ENCODE measurements at regions not wholly inside any gene's neighbourhood (a gene's known extent, or its start where the extent isn't known, plus 50 kb on each side); places are given as distances from the start of the nearest gene placed in this dataset.
"Not testable (repeated sequence)": the region's sequence is repeated elsewhere in the genome, so short reads cannot be mapped to it uniquely, and the experiment has no call there.

- no peak for DNase-seq
Observed at GRCh38 chr3:102299125-102299877, 135.5 kb upstream of the ZPLD1 start.

GRCh38 chr3:102301155-102301880 lies 133.5 kb upstream of the ZPLD1 start:
- no peak for DNase-seq

GRCh38 chr3:102302020-102302419 lies 132.8 kb upstream of the ZPLD1 start:
- DNase-seq, result no peak

GRCh38 chr3:102304550-102304949 lies 130.3 kb upstream of the ZPLD1 start:
- no peak for DNase-seq

GRCh38 chr3:102307442-102307841 lies 127.4 kb upstream of the ZPLD1 start:
- no peak for DNase-seq

GRCh38 chr3:102329066-102329465 lies 105.7 kb upstream of the ZPLD1 start:
- no peak for DNase-seq

- DNase-seq, result no peak
Observed at GRCh38 chr3:102329561-102329960, 105.3 kb upstream of the ZPLD1 start.

GRCh38 chr3:102332205-102332604 lies 102.6 kb upstream of the ZPLD1 start:
- no peak for DNase-seq

- no peak for DNase-seq
Observed at GRCh38 chr3:102332934-102333333, 101.9 kb upstream of the ZPLD1 start.

GRCh38 chr3:102336130-102336529 lies 98.7 kb upstream of the ZPLD1 start:
- no peak for DNase-seq

GRCh38 chr3:102339671-102340070 lies 95.1 kb upstream of the ZPLD1 start:
- DNase-seq, result no peak

GRCh38 chr3:102346897-102347296 lies 87.9 kb upstream of the ZPLD1 start:
- no peak for DNase-seq

GRCh38 chr3:102348904-102349303 lies 85.9 kb upstream of the ZPLD1 start:
- DNase-seq, result no peak

GRCh38 chr3:102353148-102353547 lies 81.7 kb upstream of the ZPLD1 start:
- DNase-seq, result no peak

GRCh38 chr3:102353805-102354204 lies 81.0 kb upstream of the ZPLD1 start:
- DNase-seq, result no peak

GRCh38 chr3:102354818-102355515 lies 79.8 kb upstream of the ZPLD1 start:
- no peak for DNase-seq

GRCh38 chr3:102356506-102356905 lies 78.3 kb upstream of the ZPLD1 start:
- DNase-seq, result no peak

GRCh38 chr3:102357313-102357712 lies 77.5 kb upstream of the ZPLD1 start:
- DNase-seq, result not testable (repeated sequence)

- no peak for DNase-seq
Observed at GRCh38 chr3:102360183-102360860, 74.5 kb upstream of the ZPLD1 start.

- no peak for DNase-seq
Observed at GRCh38 chr3:102361101-102361500, 73.7 kb upstream of the ZPLD1 start.

GRCh38 chr3:102366116-102366515 lies 68.7 kb upstream of the ZPLD1 start:
- not testable (repeated sequence) for DNase-seq
